ENCODE measurements at regions not wholly inside any gene's neighbourhood (a gene's known extent, or its start where the extent isn't known, plus 50 kb on each side); places are given as distances from the start of the nearest gene placed in this dataset.

GRCh38 chr15:56532721-56533460, 68.0 kb upstream of the MNS1 start:
- ChIA-PET POLR2A (interaction anchor here (0.5 to 4.1 kb wide), 31 partner anchors 9 to 576 kb away, joined by 3 to 38 read pairs (median 4); partner anchors contain the start of genes MNS1, TCF12 and ZNF280D), CTCF (ENCODE audit: unreplicated experiment) (interaction anchor here (0.9 to 1.6 kb wide), 5 partner anchors 16 to 1009 kb away, joined by 3 to 8 read pairs (median 4); no protein-coding TSS in a partner anchor)
- DNase-seq (ENCODE audit: low spot score), result peak; percentile 96
- BruUV-seq (replicated peaks), result TSS peak; percentile 71
- intact Hi-C loops (cut with micrococcal nuclease; ENCODE audit: unreplicated experiment), result loop anchor here (1.0 to 2.0 kb wide), 4 partner anchors 34 to 385 kb away; partner anchors contain the start of genes TCF12 and ZNF280D
- Histone ChIP-seq H3K79me2 (ENCODE audit: insufficient read depth, low read depth, low read length) (no peaks in the 10 kb centered on the region), H2AFZ (ENCODE audit: low read length) (peak overlapping the region; percentile 64), H3K4me2 (ENCODE audit: low read length) (peak overlapping the region; percentile 84), H3K9me2 (ENCODE audit: insufficient read depth, low read length) (no peaks in the 10 kb centered on the region), H3K4me3 (ENCODE audit: low read depth, low read length, poor library complexity, severe bottlenecking) (peak overlapping the region; percentile 54), H4K20me1 (ENCODE audit: insufficient read depth, low read length) (no peaks in the 10 kb centered on the region), H3K36me3 (ENCODE audit: insufficient read depth, low read length) (no peaks in the 10 kb centered on the region), H3K27ac (ENCODE audit: low read depth, low read length, poor library complexity, severe bottlenecking) (peak overlapping the region; percentile 97), H3K9me3 (ENCODE audit: low read length) (no peaks in the 10 kb centered on the region), H3K4me1 (ENCODE audit: insufficient read depth, low read length, poor library complexity, severe bottlenecking) (peaks cover 81% of the 10 kb centered on the region)
- TF ChIP-seq CTCF (conservative IDR thresholded peaks at IDR 0.05; ENCODE audit: low read length) (0 out of 2 replicates have a peak, but pooled peaks have one; percentile 28), EZH2phosphoT487 (IDR thresholded peaks at IDR 0.05; ENCODE audit: borderline replicate concordance, low read depth, low read length) (no peak)

GRCh38 chr15:56530157-56530556, 65.2 kb upstream of the MNS1 start:
- POLR2A ChIA-PET, result no interaction called here
- Histone ChIP-seq H4K20me1 (ENCODE audit: insufficient read depth, low read length) (no peaks in the 10 kb centered on the region), H3K9me2 (ENCODE audit: insufficient read depth, low read length) (no peaks in the 10 kb centered on the region), H3K4me1 (ENCODE audit: insufficient read depth, low read length, poor library complexity, severe bottlenecking) (peaks cover 54% of the 10 kb centered on the region), H3K36me3 (ENCODE audit: insufficient read depth, low read length) (no peaks in the 10 kb centered on the region), H3K79me2 (ENCODE audit: insufficient read depth, low read depth, low read length) (no peaks in the 10 kb centered on the region), H3K9me3 (ENCODE audit: low read length) (no peaks in the 10 kb centered on the region), H3K27ac (ENCODE audit: low read depth, low read length, poor library complexity, severe bottlenecking) (no peak overlapping the region), H3K4me2 (ENCODE audit: low read length) (no peak overlapping the region), H2AFZ (ENCODE audit: low read length) (no peak overlapping the region), H3K4me3 (ENCODE audit: low read depth, low read length, poor library complexity, severe bottlenecking) (no peak overlapping the region)
- no peak for DNase-seq (ENCODE audit: low spot score)
- intact Hi-C loops (cut with micrococcal nuclease; ENCODE audit: unreplicated experiment), result no loop called here
- BruUV-seq (replicated peaks), result no TSS peak
- CTCF ChIA-PET (ENCODE audit: unreplicated experiment), result no interaction called here
- TF ChIP-seq CTCF (conservative IDR thresholded peaks at IDR 0.05; ENCODE audit: low read length), result no peak
- TF ChIP-seq EZH2phosphoT487 (IDR thresholded peaks at IDR 0.05; ENCODE audit: borderline replicate concordance, low read depth, low read length), result no peak

- intact Hi-C loops (cut with micrococcal nuclease; ENCODE audit: unreplicated experiment), result no loop called here
- H3K9me3 ChIP-seq (ENCODE audit: low read length), result no peaks in the 10 kb centered on the region
- H3K4me3 ChIP-seq (ENCODE audit: low read depth, low read length, poor library complexity, severe bottlenecking), result no peak overlapping the region
- H3K4me1 ChIP-seq (ENCODE audit: insufficient read depth, low read length, poor library complexity, severe bottlenecking), result peaks cover 33% of the 10 kb centered on the region
- no peaks in the 10 kb centered on the region for H3K36me3 ChIP-seq (ENCODE audit: insufficient read depth, low read length)
- no peak for DNase-seq (ENCODE audit: low spot score)
- no TSS peak for BruUV-seq (replicated peaks)
- POLR2A ChIA-PET, result interaction anchor here (0.6 kb wide), 1 partner anchor 563 kb away, joined by 3 read pairs; no protein-coding TSS in a partner anchor
- no peak overlapping the region for H3K4me2 ChIP-seq (ENCODE audit: low read length)
- CTCF ChIA-PET (ENCODE audit: unreplicated experiment), result no interaction called here
- no peaks in the 10 kb centered on the region for H3K79me2 ChIP-seq (ENCODE audit: insufficient read depth, low read depth, low read length)
- no peak for TF ChIP-seq CTCF (conservative IDR thresholded peaks at IDR 0.05; ENCODE audit: low read length)
- no peak for TF ChIP-seq EZH2phosphoT487 (IDR thresholded peaks at IDR 0.05; ENCODE audit: borderline replicate concordance, low read depth, low read length)
- no peaks in the 10 kb centered on the region for H4K20me1 ChIP-seq (ENCODE audit: insufficient read depth, low read length)
- no peaks in the 10 kb centered on the region for H3K9me2 ChIP-seq (ENCODE audit: insufficient read depth, low read length)
- no peak overlapping the region for H2AFZ ChIP-seq (ENCODE audit: low read length)
- no peak overlapping the region for H3K27ac ChIP-seq (ENCODE audit: low read depth, low read length, poor library complexity, severe bottlenecking)
These were observed 63.2 kb upstream of the MNS1 start for GRCh38 chr15:56528136-56528535.
